HG02981 (cell line): ENCODE measurements at regions not wholly inside any gene's neighbourhood (a gene's known extent, or its start where the extent isn't known, plus 50 kb on each side); places are given as distances from the start of the nearest gene placed in this dataset.

Source experiments
- ATAC-seq: cut with Tn5 transposase; IDR thresholded peaks from one replicate; pipeline ENCODE4 v1.9.1; 2021; ENCODE audit warnings: mild to moderate bottlenecking, moderate library complexity; ENCODE audit not compliant: unreplicated experiment

- no peak for ATAC-seq
These were observed 83.9 kb upstream of the BTBD3 start for GRCh38 chr20:11833825-11834224.

GRCh38 chr20:11838076-11838636, 79.5 kb upstream of the BTBD3 start:
- no peak for ATAC-seq

GRCh38 chr20:11841972-11842461, 75.7 kb upstream of the BTBD3 start:
- ATAC-seq, result no peak

DNA sequence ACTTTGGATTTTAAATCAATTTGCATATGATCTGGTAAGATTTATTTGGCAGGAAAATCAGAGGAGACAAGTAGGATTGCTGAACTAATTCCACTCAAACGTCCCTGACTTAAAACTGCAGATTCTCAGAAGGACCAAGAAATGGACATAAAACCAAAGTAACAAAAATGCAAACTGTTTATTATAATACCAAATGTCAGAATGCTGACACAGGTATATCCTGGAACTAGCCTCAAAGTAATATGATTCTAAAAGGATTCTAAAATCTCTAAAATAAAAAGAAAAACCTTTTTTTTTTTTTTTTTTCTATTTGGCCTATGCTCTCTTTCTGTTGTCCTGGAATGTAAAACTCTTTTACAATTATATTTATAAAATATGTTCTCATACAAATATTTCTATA, 74.4 kb upstream of the BTBD3 start:
- ATAC-seq, result no peak

- no peak for ATAC-seq
These were observed 73.0 kb upstream of the BTBD3 start for GRCh38 chr20:11844691-11845090.

DNA sequence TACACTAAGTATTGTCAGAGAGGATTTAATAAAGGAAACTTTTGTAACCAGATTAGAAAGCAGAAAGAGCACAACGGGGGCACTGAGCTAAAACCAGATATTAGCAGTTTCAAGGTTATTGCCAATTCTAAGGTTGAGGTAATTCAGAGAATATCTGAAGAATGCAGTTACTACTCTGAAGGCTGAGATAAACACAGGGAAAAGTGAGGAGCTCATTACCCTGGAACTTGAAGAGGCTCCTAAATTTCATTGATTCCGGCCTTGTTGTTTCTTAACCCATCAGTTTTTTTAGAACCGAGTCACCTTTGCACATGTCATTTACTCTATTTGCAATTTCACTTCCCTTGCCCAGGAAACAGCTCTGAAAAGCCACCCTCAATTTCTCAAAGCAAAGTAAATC, 72.4 kb upstream of the BTBD3 start:
- no peak for ATAC-seq

- no peak for ATAC-seq
These were observed 71.6 kb upstream of the BTBD3 start for GRCh38 chr20:11846131-11846530.

DNA sequence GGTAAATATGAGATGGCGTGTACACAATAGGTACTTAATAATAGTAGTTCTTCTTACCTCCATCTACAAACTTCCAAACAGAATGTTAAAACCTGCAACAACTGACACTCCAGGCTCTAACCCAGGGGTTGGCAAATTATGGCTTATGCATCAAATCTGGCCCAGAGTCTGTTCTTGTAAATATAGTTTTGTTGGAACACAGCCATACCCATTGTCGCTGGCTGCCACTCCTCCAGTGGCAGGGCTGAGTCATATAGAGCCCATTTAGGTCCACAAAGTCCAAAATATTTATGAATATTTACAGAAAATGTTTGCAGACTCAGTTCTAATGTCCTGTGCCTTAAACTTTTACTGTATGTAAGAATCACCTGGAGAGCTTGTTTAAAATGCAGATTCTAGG, 69.9 kb upstream of the BTBD3 start:
- no peak for ATAC-seq

DNA sequence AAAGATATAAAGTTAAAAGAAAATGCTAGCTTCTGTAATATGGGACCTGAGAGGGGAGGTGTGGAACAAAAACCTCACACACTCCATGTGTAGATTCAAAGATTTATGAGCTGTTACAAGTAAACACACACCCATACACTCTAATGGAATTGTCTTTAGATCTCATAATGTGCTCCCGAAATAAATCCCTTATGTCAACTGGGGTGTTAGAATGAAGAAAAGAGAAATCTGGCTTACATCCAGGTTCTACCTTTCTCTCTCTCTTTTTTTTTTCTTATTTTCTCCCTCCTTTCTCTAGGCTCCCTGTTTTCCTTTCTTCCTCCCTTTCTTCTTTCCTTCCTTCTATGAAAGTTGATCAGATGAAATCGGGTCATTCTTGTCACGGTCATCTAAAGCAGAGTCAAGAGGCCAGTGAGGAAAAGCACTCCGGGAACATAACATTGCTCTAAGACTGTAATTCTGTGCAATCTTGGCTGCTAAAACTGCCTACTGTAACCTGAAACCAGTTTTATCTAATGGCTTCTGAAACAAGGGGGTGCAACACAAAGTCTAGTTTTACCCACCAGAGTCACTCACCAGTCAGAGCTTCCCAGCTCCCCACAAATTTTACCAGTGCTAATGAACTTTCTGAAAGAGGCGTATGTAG, 68.3 kb upstream of the BTBD3 start:
- no peak for ATAC-seq

DNA sequence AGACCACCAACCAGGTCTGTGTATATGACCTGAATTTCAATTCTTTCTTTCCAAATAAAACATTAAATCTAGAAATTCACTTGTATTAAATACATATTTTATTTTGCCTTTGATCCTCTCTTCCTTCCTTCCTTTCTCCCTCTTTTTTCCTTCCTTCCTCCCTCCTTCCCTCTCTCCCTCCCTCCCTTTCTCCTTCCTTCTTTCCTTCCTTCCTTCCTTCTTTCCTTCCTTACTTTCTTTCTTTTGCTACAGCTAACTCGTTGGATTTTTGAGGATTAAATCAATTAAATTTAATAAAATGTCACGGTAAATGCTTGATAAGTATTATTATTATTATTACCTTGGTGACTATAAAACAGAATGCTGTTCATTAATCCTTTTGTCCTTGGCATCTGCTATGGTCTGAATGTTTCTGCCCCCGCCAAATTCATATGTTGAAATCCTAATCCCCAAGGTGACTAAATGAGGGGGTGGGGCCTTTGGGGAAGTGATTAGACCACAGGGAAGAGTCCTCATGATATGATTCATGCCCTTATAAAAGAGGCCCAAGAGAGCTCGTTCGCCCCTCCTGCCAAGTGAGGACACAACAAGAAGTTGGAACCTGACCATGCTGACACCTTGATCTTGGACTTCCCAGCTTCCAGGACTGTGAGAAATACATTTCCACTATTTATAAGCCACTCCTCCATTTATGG, 67.6 kb upstream of the BTBD3 start:
- no peak for ATAC-seq

DNA sequence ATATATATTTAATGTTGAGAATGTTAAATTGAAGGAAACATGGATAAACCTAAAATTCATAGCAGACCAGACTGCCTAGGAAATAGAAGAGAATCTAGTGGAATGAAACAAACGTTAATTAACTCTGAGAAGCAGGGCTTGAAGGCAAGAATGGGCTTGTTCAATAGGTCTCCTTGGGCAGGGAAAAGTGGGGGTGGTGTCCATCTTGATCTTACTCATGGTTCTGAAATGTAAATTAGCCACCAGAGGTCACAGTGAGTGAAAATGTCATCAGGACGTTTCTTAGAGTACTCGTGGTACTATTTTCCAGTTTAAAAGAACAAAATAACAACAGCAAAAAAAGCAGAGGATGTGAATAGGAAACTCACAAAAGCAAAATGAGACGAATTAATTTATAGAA, 66.8 kb upstream of the BTBD3 start:
- no peak for ATAC-seq

DNA sequence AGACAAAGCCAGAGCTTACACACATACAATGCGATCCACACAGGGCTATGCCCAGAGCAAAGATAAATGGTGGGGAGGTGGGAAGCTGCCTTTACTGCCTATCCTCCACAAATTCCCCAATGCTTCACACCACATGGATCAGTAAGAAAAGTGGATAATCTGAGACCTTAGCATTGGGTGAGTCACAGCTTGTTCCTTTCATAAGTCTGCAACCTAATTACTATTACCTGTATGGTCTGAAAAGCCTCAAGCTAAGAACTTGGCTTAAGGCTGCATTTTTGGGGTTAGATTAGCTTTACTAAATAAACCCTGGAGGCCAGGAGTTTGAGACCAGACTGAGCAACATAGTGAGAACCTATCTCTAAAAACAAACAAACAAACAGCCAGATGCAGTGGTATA, 66.0 kb upstream of the BTBD3 start:
- no peak for ATAC-seq

DNA sequence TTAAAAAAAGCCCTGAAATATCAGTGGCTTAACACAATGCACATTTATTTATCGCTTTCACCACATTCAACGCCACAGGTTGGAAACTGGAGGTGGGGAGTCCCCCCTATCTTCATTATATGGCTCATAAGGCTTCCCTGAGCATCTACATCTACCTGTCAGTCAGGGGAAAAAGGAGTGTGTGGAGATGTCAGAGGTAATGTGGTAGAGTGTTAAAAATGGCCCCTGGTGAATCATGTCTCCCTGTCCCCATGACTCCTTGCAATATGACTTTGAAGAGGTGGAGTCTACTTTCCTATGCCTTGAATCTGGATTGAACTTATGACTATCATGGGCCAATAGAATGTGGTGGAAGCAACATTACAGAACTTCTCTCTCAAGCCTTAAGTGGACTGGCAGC, 65.5 kb upstream of the BTBD3 start:
- ATAC-seq, result no peak

DNA sequence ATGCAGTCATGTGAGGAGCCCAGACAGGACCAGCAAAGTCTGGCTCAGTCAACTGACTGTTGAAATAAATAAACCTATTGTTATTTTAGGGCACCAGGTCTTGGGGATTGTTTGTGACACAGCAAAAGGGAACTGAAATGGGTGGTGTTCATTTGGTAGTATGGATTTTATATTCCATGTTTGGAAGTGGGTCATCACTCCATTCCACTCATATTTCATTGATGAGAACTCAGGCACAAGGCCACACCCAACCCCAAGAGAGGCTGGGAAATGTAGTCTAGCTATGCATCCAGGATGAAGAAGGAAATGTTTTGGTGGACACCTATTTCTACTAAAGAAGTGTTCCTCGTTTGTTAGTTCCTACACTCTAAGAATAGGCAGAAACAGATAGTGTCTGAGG, 64.9 kb upstream of the BTBD3 start:
- no peak for ATAC-seq

DNA sequence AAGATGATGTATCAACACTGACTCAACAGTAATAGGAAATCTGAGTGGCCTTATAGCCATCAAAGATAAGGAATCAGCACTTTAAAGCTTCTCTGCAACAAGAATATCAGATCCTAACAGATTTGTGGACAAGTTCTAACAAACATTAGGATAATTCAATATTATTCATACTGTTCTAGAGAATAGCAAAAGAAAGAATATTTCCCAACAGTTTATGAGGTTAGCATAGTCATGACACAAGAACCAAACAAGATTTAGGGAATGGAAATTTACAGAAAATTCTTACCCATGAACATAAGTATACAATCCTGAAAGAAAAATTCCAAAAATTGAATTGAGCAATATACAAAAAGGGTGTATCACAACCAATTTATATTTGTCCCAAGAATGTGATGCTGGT, 64.3 kb upstream of the BTBD3 start:
- ATAC-seq, result no peak

- ATAC-seq, result no peak
These were observed 56.2 kb upstream of the BTBD3 start for GRCh38 chr20:11861479-11861878.

DNA sequence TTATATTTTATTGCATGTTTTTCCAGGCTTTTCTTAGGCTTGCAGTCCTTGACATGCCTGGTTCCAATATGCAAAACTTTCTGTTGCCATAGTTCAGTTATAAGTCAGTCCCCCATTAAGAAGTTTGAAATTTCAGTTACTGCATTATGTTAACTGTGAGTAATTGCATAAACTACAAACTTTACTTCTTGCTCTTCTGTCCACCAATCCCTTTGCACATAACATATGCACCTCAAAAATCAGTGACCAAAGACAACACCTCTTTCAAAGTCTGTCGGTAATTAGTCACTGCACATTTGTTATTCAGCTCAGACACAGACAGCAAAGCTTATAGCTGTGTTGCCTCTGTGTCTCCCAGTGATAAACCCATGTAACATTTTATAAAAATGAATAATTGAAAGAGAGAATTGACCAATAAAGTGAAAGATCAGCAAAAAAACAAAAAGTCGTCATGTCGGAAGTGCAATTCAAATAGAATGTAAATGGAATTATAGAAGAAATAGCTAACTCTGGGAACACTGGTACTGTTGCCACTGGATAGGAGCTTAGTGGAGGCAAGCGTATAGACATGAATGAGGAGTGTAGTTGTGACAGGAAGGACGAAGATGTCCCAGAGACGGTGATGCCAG, 50.3 kb upstream of the BTBD3 start:
- ATAC-seq, result no peak
